Activated CD8-positive, alpha-beta memory T cell treated with anti-CD3 and anti-CD28 coated beads for 48 hours (primary cell): ENCODE measurements at regions not wholly inside any gene's neighbourhood (a gene's known extent, or its start where the extent isn't known, plus 50 kb on each side); places are given as distances from the start of the nearest gene placed in this dataset.
"Not testable (repeated sequence)": the region's sequence is repeated elsewhere in the genome, so short reads cannot be mapped to it uniquely, and the experiment has no call there.

ENCODE experiments used
- DNase-seq, 3 experiments: peaks; one replicate each; pipeline ENCODE4 v3.0.0-alpha.2; 2020; ENCODE audit warnings: low read depth in 2 of 3, low spot score in 2 of 3

DNA sequence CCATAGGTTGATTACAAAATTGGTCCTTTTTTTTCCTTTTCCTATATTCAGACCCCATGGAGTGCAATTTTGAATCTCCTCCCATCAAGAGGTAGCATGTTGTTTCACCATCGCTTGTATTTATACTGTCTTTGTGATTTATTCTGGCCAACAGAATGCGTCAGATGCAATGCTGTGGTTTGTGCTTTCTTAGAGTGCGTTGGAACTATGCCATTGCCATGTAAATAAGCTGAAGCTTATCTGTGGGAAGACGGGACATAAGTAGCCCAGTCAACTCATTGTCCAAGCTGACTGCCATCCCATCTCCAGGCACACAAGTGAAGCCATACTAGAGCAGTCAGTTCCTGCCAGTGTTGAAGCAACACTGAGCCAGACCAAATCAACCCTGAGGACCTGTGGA lies 1339.3 kb upstream of the GOT2 start:
- no peak for DNase-seq

DNA sequence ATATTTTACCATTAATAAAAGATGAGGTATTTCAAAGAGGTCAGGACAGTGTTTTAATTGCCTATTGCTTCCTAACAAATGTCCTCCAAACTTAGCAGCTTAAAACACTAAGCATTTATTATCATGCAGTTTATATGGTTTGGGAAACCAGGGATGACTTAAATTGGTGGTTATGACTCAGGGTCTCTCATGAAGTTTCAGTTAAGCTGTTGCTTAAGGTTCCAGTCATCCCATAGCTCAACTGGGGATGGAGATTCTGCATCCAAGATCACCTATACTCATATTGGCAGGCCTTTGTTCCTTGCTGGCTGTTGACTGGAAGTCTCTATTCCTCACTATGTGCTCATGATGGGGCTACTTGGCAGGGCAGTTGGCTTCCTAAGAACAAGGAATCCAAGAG lies 1329.9 kb upstream of the GOT2 start:
- no peak for DNase-seq

DNA sequence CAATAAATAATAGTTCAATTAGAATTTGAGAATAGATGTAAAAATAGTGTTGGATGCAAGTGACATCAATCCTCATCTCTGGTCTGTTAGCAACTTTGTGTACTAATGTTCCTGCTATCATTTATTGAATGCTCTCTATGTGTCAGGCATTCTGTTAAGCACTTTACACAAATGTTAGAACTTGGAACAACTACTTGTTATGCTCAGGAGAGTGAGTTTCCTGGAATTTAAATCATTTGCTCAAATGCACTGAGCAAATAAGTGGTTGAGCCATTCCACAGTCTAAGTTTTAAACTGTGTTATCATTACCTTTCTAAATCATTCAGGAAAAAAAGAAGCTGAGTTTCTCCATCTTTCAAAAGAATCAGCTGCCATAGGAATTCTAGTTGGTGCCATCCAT lies 1327.3 kb upstream of the GOT2 start:
- DNase-seq, result no peak

DNA sequence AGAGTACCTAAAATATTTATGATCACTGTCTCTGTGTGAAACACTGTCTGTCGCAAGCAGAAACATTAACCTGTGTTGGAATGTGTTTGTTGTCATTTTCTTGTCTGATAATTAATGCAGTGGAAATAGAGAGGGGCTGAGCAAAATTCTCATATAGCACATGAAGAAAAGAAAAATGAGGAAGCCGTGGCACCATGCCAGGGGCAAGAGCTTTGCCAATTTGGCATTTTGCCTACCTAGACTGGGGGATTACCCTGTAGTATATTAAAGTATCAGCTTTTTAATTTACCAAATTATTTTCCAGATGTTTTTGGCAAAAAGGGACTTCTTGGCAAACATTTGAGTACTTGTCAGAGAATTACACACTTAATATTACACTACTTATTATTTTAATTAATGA lies 1326.6 kb upstream of the GOT2 start:
- DNase-seq, result no peak

DNA sequence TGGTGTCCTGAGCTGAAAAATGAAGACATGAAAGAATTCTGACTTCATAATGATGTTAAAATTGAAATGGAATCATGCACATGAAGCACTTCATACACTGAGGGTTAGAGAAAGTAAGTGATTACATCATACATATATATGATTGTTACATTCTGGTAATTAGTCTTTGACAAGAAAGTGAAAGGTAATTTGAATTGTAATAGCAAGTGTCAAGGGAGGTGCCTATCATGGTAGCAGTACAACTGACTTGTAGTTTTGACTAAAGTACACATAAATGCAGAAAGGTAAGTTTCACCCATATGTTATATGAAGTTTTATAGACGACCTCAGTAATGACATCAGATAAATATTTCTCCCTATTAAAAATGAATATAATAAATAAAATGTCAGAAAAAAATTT lies 1325.0 kb upstream of the GOT2 start:
- no peak for DNase-seq

DNA sequence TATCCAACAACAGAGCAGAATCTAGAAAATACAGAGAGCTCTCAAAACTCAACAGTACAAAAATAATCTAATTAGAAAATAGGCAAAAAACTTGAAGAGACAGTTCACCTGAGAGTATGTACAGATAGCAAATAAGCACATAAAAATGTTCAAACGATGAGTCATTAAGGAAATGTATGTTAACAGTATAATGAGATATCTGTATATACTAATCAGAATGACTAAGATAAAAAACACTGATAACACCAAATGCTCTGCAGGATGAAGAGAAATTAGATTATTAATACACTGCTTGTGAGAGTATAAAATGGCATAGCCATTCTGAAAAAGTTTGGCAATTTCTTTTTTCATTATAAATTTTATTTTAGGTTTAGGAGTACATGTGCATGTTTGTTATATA lies 1307.6 kb upstream of the GOT2 start:
- DNase-seq, result no peak

DNA sequence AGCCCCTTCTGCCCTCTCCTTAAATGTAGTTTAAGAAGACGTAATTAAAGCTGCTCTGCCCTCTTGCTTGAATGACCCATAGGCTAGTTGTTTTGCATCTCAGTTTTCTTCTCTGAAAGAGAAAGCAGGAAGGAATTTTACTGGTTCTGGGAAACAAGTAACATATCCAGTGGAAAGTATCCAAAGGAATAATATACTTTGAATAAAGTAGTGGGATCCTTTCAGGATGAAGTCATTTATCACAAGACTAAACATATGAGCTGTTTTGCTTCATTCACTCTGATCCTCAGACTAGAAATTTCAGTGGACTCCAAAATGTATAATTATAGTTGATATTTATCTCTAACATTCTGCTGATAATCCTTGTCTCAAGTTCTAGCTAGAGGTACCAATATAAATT lies 1297.6 kb upstream of the GOT2 start:
- no peak for DNase-seq

DNA sequence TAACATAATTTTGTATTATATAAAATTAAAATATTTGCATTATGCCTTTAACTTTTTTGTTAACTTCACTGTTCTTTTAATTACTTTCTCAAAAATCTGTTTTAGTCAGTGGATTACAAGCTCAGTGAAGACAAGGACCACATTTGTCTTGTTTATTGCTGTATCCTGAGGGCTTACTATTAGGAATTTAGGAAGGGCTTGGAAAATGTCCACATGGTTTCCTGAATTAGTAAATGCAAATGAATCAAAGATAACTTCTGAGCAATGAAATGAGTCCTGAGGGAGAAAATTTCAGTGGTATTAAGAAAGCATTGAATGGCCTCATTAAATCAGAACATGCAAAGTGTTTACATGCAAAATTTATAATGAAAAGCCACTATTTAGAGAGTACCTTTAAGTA lies 1293.2 kb upstream of the GOT2 start:
- no peak for DNase-seq

DNA sequence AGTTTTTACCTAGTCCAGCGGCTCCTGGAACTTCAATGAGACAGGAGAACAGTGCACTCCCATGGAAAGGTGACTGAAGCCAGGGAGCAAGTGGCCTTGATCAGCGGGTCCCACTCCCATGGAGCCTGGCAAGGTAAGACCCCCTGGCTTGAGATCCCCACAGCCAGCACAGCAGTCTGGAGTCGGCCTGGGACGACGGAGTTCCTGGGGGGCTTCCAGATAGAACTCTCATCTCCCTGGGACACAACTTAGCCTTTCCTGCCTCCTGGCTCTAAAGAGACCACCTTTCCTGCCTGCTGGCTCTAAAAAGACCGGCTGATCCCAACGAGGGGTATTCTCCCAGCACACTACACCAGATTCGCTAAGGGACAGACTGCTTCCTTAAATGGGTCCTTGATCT lies 1279.0 kb upstream of the GOT2 start:
- no peak for DNase-seq

DNA sequence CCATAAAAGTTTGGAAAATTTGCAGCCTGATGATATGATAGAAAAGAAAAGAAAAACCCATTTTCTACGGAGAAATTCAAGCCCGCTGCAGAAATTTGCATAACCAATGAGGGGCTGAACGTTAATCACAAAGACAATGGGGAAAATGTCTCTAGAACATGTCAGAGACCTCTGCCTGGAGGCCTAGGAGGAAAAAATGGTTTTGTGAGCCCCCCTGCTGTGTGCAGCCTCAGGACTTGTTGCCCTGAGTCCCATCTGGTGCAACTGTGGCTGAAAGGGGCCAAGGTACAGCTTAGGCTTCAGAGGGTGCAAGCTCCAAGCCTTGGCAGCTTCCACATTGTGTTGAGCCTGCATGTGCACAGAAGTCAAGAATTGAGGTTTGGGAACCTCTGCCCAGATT lies 1267.4 kb upstream of the GOT2 start:
- DNase-seq, result no peak

DNA sequence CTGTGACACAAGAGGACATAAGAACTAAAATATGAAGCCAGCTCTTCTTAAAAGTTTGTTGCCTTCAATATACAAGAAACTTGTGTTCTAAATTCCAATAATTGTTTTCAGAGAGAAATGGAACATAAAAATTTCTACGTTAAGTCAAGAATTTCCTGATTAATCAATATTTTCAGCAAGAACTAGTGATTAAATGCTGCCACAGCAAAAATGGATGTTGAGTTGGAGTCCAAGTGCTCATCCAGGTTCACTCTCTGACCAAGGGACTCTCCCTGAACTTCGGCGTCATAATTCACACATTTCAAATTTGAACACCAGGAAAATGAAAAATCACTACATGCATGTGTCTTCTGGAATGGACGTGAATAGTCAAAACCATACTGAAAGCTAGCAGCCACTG lies 1263.6 kb upstream of the GOT2 start:
- DNase-seq, result no peak

DNA sequence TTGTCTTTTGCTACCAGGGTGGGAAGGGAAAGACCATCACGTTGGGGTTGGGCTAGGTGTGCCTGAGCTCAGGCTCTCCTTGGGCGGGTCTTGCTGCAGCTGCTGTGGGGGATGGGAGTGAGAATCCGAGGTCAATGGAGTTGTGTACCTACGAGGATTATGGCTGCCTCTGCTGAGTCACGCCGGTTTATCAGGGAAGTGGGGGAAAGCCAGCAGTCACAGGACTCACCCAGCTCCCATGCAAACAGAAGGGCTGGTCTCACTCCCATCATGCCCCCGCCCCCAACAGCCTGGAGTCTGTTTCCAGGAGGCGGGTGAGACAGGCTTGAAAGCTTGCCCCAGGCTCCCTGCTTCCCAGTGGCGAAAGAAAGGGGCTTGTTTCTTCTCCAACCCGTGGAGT lies 1259.0 kb upstream of the GOT2 start:
- DNase-seq, result no peak

DNA sequence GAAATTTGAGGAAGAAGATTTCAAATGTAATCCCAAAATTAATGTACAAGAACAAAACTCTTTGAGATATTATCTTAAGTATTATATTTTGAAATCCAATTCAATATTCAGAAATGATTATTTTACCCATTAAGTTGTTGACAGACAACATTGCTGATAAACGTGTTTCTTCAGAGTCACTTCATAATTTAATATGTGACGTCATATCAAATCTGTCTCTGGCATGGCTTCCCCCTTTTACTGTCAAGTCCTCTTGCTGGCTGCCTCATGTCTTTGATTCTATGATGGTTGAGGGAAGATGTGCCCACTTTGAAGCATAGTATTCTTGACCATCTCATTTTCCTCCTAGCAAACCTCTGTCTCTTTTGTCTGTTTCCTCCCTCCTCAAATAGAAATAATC lies 1257.1 kb upstream of the GOT2 start:
- DNase-seq, result no peak

DNA sequence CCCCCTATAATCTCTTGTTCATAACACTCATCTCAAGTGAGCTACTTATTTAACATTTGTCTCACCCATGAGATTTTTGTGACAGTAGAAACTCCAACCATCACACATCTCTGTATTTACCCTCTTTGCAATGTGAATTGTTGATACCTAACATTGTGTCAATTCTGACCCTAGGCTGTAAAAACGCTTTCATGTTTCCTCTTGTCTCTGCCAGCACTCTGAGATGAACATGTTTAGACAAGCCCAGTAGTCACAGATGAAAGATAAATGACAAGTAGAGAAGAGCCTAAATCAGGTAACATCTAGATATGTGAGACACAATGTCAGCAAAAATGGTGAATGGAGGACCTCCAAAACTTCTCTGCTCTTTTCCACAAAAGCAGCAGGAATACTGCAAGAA lies 1254.5 kb upstream of the GOT2 start:
- DNase-seq, result no peak

DNA sequence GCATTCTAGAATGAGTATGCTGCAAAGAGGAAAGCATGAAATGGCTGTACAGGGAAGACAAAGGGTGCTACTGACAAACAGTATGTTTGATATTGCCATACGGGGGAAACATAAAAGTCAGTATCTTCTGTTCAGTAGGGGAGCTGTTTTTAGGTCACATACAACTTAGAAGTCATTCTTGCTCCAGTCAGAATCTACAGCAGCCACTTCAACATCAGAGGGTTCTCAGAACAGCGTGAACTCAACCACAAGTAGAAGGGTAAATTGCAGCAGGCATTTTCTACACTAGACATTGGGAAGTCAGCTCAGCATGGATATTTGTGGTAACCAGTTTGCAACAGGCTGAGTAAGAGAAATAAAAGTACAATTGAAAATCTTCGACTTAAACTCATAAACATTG lies 1241.8 kb upstream of the GOT2 start:
- DNase-seq, result no peak

DNA sequence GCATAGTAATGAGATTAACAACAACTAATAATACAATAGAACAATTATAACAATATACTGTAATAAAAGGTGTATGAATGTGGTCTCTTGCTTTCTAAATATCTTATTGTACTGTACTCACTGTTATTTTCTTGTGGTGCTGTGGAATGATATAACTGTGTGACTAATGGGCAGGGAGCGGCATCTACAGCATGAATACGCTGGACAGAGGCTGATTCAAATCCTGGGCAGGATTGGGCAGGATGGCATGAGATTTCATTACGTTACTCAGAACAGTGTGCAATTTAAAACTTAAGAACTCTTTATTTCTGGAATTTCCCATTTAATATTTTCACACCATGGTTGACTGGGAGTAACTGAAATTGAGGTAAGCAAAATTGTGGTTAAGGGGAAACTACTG lies 1239.8 kb upstream of the GOT2 start:
- DNase-seq, result no peak

DNA sequence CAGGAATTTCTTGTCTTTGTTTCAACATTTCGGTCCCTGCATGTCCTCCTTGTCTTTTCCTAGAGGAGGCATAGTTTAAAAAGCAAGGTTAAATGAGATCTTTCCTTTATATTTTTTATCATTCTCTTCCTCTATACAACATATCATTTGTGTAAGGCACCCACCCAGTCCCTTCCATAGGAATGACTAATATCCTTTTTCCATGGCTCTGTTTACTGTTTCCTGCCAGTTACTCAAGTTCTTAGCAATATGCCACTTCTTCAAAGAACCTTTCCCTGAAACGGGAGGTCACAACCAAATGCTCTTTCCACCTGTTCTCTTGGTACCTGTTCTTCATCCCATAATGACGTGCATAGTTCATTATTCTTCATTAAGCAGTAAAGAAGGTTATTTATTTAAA lies 1237.1 kb upstream of the GOT2 start:
- no peak for DNase-seq

DNA sequence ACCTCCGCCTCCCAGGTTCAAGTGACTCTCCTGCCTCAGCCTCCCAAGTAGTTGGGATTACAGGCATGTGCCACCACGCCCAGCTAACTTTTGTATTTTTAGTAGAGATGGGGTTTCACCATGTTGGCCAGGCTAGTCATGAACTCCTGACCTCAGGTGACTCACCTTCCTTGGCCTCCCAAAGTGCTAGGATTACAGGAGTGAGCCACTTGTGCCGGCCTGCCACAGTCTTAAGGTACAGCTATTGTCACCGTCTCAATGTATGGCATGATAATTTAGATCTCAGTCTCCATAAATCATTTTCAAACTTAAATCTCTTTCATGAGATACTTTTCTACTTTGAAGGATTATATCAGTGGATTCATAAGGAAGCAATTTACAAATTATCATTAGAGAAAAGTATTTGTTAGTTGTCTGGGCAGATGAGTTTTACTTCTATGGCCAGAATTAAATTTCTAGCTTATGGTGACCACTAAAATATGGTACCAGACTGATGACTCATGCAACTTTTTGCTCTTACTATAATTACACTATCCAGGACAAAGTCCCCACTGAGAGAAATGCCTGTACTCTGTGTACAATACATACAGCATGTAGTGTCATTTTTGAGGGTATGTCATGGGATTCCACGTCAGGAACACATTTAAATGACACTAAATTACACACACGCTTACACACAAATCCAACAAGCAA lies 1230.3 kb upstream of the GOT2 start:
- no peak for DNase-seq

DNA sequence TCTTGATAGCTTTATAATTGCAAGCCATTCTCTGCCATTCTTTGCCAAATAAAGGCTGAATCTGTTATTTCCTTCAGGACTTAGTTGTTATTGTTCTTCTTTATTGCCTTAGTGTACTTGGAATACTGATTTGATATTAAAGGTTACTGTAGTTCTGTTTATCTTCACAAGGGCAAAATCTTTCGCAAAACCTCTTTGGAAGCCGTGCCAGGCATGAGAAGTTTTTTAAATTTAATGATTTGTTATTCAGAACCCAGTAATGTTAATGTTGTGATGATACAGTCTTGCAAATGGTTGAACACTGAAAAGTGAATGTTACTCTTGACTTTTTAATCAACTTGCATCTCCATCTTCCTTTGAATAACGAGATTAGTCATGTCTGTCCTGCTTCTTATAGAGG lies 1225.2 kb upstream of the GOT2 start:
- DNase-seq, result no peak

DNA sequence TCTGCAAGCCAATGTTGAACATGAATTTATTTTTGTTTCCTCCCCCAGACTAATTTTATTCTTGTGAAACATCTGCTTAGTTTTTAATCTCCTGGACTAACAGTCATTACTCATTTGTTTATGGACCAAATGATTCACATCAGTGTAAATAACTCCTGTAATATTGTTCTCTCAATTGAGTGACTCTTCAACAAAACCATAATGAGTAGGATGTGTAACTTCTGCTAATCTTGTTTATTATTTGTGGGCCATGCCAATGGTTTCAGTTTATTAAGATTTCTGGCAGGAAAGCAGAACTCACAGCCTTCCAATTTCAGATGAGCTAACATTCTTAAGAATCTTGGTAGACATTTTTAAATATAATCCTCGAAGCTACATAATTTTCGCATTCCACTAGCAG lies 1216.3 kb upstream of the GOT2 start:
- DNase-seq, result no peak

DNA sequence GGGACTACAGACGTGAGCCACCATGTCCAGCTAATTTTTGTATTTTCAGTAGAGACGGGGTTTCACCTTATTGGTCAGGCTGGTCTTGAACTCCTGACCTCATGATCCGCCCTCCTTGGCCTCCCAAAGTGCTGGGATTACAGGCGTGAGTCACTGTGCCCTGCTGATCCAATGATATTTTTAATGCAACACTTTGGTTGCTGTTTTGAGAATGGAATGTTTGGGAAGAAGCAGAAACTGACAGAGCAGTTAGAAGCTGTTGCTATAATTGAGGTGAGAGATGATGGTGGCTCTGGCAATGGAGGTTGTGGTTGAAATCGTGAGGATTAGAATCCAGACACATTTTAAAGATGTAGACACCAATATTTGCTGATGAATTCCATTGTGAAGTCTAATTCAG lies 1209.9 kb upstream of the GOT2 start:
- not testable (repeated sequence) for DNase-seq

DNA sequence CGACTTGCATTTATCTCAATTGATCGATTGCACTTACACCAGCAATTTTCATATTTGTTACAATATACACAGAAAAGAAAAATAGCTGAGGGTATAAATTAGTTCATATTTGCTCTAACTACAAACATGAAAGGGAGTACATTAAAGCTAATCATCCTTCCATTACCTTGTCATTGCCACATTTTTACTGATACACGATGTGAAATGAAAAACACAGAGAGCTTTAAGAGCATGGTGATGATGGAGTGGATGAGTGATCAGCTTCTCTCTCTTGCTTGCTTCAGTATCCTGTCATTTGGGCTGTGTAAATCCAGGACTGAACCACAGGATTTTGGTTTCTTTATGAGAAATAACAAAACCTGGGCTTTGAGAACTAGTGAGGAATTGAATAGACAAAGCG lies 1207.5 kb upstream of the GOT2 start:
- DNase-seq, result no peak

DNA sequence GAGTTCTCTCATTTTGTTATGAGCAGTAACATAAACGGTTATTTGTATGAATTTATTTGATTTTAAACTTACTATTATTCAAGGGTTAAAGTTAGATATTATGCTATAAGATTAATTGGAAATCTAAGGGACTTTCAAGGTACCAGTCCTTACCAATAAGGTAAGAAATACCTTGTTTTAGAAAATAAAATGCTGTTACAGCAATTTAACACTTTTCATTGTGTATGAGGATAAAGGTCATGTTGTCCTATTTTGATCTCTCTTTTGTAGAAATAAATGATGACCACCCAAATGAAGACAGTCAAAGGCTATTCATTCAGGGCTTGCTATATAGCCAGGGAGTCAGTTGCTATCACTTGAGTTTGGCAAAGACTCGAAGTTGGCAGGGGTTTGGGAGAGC lies 1185.9 kb upstream of the GOT2 start:
- DNase-seq, result no peak

DNA sequence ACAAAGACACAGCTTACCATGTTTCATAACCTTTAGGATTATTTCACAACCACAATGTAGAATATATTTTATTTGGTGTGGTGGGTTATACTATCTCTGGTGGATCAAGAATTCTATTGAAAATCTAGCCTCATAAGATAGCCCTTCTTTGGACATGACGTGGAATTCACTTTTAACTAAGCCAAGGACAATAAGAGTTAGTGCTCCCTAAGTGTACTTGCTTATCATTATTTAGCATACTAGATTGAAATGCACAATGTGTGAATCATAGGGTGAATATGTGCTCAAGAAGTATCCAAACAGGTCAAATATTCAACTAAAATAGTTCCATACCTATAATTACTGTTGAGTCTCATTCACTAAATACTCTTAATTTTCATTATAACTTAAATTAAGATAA lies 1179.5 kb upstream of the GOT2 start:
- DNase-seq, result no peak
